AG04449 (cell line): ENCODE measurements at regions not wholly inside any gene's neighbourhood (a gene's known extent, or its start where the extent isn't known, plus 50 kb on each side); places are given as distances from the start of the nearest gene placed in this dataset.

Experiments
- CTCF ChIA-PET: fragments of 350-600 bp; formaldehyde crosslinking; extraction: SDS; loops from one replicate; lab custom pipeline; 2021; ENCODE audit warnings: antibody characterized with exemption; lab: Yijun Ruan, JAX
- POLR2A ChIA-PET: fragments of 400-600, 350-600 bp; formaldehyde crosslinking; extraction: SDS; loops from one replicate; lab custom pipeline; 2020; ENCODE audit warnings: antibody characterized with exemption, inconsistent platforms; lab: Yijun Ruan, JAX
- DNase-seq: peaks from one replicate; pipeline ENCODE4 v3.0.0-alpha.2; 2010; ENCODE audit warnings: low read depth, low spot score
- H3K4me3 ChIP-seq: 2 replicates; pipeline ENCODE4 v1.5.1; 2011; ENCODE audit warnings: low read depth, mild to moderate bottlenecking, control low read depth, low read length
- TF ChIP-seq, protein P1 (sequence below): IDR thresholded peaks from one replicate; pipeline ENCODE4 v1.5.1; 2011; ENCODE audit warnings: mild to moderate bottlenecking, moderate library complexity, low read length, control low read depth, inconsistent platforms; ENCODE audit not compliant: insufficient read depth; ENCODE audit errors: missing control alignments

- TF ChIP-seq, protein P1, sequence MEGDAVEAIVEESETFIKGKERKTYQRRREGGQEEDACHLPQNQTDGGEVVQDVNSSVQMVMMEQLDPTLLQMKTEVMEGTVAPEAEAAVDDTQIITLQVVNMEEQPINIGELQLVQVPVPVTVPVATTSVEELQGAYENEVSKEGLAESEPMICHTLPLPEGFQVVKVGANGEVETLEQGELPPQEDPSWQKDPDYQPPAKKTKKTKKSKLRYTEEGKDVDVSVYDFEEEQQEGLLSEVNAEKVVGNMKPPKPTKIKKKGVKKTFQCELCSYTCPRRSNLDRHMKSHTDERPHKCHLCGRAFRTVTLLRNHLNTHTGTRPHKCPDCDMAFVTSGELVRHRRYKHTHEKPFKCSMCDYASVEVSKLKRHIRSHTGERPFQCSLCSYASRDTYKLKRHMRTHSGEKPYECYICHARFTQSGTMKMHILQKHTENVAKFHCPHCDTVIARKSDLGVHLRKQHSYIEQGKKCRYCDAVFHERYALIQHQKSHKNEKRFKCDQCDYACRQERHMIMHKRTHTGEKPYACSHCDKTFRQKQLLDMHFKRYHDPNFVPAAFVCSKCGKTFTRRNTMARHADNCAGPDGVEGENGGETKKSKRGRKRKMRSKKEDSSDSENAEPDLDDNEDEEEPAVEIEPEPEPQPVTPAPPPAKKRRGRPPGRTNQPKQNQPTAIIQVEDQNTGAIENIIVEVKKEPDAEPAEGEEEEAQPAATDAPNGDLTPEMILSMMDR = no peak
- H3K4me3 ChIP-seq = no peak overlapping the region
- CTCF ChIA-PET = interaction anchor here (0.6 to 2.2 kb wide), 3 partner anchors 12 to 23 kb away, joined by 3 to 9 read pairs (median 3); no protein-coding TSS in a partner anchor
- POLR2A ChIA-PET = no interaction called here
- DNase-seq = no peak
These were observed 69.3 kb upstream of the PRDX6 start for GRCh38 chr1:173407846-173408245.

GRCh38 chr1:173408886-173409285 is 68.2 kb upstream of the PRDX6 start:
- ChIA-PET CTCF (interaction anchor here (0.9 kb wide), 1 partner anchor 20 kb away, joined by 3 read pairs; no protein-coding TSS in a partner anchor), POLR2A (no interaction called here)
- no peak overlapping the region for H3K4me3 ChIP-seq
- TF ChIP-seq, protein P1 = no peak
- DNase-seq = no peak

- ChIA-PET POLR2A (interaction anchor here (0.6 kb wide), 1 partner anchor 142 kb away, joined by 3 read pairs; no protein-coding TSS in a partner anchor), CTCF (interaction anchor here (0.9 to 3.4 kb wide), 3 partner anchors 10 to 21 kb away, joined by 3 to 12 read pairs (median 3); no protein-coding TSS in a partner anchor)
- no peak overlapping the region for H3K4me3 ChIP-seq
- TF ChIP-seq, protein P1 = no peak
- DNase-seq = peak; percentile 44
These were observed 67.5 kb upstream of the PRDX6 start for GRCh38 chr1:173409613-173410012.

GRCh38 chr1:173410133-173410793 is 66.9 kb upstream of the PRDX6 start:
- CTCF ChIA-PET = interaction anchor here (1.0 to 3.4 kb wide), 4 partner anchors 9 to 668 kb away, joined by 3 to 12 read pairs (median 10); no protein-coding TSS in a partner anchor
- H3K4me3 ChIP-seq = no peak overlapping the region
- no peak for DNase-seq
- POLR2A ChIA-PET = interaction anchor here (0.6 kb wide), 1 partner anchor 143 kb away, joined by 3 read pairs; no protein-coding TSS in a partner anchor
- TF ChIP-seq, protein P1 = no peak

GRCh38 chr1:173410794-173411236 is 66.3 kb upstream of the PRDX6 start:
- no peak for DNase-seq
- CTCF ChIA-PET = interaction anchor here (1.0 to 3.4 kb wide), 4 partner anchors 9 to 668 kb away, joined by 3 to 12 read pairs (median 10); no protein-coding TSS in a partner anchor
- POLR2A ChIA-PET = no interaction called here
- H3K4me3 ChIP-seq = no peak overlapping the region
- TF ChIP-seq, protein P1 = no peak

- TF ChIP-seq, protein P1 = no peak
- peak; percentile 64 for DNase-seq
- no peak overlapping the region for H3K4me3 ChIP-seq
- ChIA-PET CTCF (interaction anchor here (1.0 to 3.4 kb wide), 6 partner anchors 8 to 670 kb away, joined by 3 to 12 read pairs (median 6); no protein-coding TSS in a partner anchor), POLR2A (no interaction called here)
These were observed 65.0 kb upstream of the PRDX6 start for GRCh38 chr1:173411835-173412742.
